ENCODE measurements at regions not wholly inside any gene's neighbourhood (a gene's known extent, or its start where the extent isn't known, plus 50 kb on each side); places are given as distances from the start of the nearest gene placed in this dataset.

- Mint-ChIP-seq H3K4me1 (ENCODE audit: low read depth) (no peaks in the 10 kb centered on the region), H3K27me3 (peaks cover 10% of the 10 kb centered on the region), H3K27ac (no peak overlapping the region), H3K36me3 (ENCODE audit: low read depth) (no peaks in the 10 kb centered on the region), H3K9me3 (no peaks in the 10 kb centered on the region), H3K4me3 (no peak overlapping the region)
- intact Hi-C loops (cut with micrococcal nuclease): no loop called here
Observed at GRCh38 chr5:168023191-168023590, 268.3 kb upstream of the WWC1 start.

DNA sequence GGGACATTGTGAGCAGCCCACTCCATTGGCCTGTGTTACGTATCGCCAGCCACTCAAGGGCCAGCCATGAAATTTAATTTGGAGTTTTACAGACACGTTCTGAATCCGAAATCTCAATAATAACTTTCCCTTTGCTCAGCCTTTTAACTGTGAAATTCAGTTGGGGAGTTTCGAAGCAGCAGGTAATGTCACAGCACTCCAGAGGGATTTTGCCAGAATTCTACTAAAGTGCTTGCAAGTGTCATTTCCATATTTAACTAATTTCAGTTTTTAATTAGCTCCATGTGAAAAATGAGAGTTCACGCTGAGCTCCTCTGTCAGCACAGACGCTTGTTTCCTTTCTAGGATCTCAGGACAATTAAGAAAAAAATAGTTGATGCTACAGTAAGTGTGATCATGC lies 267.1 kb upstream of the WWC1 start:
- Mint-ChIP-seq H3K27me3 (peaks cover 9% of the 10 kb centered on the region), H3K9me3 (no peaks in the 10 kb centered on the region), H3K36me3 (ENCODE audit: low read depth) (no peaks in the 10 kb centered on the region), H3K27ac (no peak overlapping the region), H3K4me1 (ENCODE audit: low read depth) (no peaks in the 10 kb centered on the region), H3K4me3 (no peak overlapping the region)
- intact Hi-C loops (cut with micrococcal nuclease): no loop called here

DNA sequence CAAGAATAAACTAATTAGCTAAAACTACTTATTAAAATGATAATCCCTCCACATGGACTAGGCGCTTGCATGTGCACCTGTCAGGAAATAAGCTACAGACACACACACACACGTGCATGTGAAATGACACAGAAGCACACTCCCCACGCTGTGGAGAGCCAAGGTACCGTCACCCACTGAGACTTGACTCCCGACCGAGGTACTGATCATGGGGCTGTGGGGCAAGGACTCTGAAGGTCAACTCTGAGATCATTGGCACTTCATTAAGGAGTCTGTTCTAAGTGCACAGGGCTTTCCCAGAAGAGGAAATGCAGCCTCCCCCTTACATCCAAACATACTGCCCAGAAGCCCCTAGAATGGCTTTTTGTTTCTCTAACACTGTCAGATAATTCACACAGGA lies 264.4 kb upstream of the WWC1 start:
- H3K27me3 Mint-ChIP-seq: peaks cover 2% of the 10 kb centered on the region
- no peak overlapping the region for H3K27ac Mint-ChIP-seq
- intact Hi-C loops (cut with micrococcal nuclease): no loop called here
- no peaks in the 10 kb centered on the region for H3K9me3 Mint-ChIP-seq
- no peaks in the 10 kb centered on the region for H3K4me1 Mint-ChIP-seq (ENCODE audit: low read depth)
- no peaks in the 10 kb centered on the region for H3K36me3 Mint-ChIP-seq (ENCODE audit: low read depth)
- H3K4me3 Mint-ChIP-seq: no peak overlapping the region

DNA sequence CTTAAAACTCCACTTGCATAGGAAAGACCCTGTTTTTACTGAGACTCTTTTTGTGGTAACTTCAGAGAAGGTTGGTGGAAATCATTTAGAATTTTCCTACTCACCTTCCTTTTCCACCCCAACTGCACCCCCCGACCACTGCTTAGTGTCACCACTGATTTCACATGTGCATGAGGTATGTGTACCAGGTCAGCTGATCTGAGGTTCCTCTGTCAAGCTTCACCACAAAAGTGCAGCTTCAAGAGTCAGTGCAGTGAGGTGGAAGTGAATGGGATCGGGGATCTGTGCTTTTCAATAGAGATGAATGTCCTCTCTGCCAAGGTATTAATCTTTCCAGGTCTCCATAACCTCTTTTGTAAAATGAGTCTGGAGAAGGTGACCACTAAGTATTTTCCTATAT lies 260.5 kb upstream of the WWC1 start:
- intact Hi-C loops (cut with micrococcal nuclease): no loop called here
- no peak overlapping the region for H3K27ac Mint-ChIP-seq
- H3K4me3 Mint-ChIP-seq: no peak overlapping the region
- H3K9me3 Mint-ChIP-seq: no peaks in the 10 kb centered on the region
- no peaks in the 10 kb centered on the region for H3K4me1 Mint-ChIP-seq (ENCODE audit: low read depth)
- peaks cover 2% of the 10 kb centered on the region for H3K27me3 Mint-ChIP-seq
- H3K36me3 Mint-ChIP-seq (ENCODE audit: low read depth): no peaks in the 10 kb centered on the region

GRCh38 chr5:168031614-168032013 lies 259.8 kb upstream of the WWC1 start:
- Mint-ChIP-seq H3K36me3 (ENCODE audit: low read depth) (no peaks in the 10 kb centered on the region), H3K27ac (no peak overlapping the region), H3K4me1 (ENCODE audit: low read depth) (no peaks in the 10 kb centered on the region), H3K4me3 (no peak overlapping the region), H3K9me3 (no peaks in the 10 kb centered on the region), H3K27me3 (peaks cover 2% of the 10 kb centered on the region)
- intact Hi-C loops (cut with micrococcal nuclease): no loop called here

DNA sequence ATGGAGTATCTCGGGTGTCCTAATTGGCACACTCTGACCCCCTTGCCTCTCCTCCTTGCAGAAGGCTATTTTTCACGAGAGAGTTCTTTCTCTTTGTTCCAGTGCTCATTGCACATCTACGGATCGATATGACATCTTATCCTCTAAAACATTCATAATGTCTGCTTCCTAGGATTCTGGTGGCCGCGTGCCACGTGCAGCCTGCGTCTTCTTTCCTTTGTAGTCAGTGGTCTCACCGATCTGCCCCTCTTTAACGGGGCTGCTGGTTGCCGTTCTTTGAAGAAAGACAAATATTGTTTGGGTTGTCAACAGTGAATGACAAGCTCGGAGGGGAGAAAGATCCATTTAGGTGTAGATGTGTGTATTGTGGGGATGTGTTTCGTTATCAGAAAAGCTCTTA lies 252.4 kb upstream of the WWC1 start:
- intact Hi-C loops (cut with micrococcal nuclease): no loop called here
- Mint-ChIP-seq H3K27me3 (no peaks in the 10 kb centered on the region), H3K36me3 (ENCODE audit: low read depth) (no peaks in the 10 kb centered on the region)

DNA sequence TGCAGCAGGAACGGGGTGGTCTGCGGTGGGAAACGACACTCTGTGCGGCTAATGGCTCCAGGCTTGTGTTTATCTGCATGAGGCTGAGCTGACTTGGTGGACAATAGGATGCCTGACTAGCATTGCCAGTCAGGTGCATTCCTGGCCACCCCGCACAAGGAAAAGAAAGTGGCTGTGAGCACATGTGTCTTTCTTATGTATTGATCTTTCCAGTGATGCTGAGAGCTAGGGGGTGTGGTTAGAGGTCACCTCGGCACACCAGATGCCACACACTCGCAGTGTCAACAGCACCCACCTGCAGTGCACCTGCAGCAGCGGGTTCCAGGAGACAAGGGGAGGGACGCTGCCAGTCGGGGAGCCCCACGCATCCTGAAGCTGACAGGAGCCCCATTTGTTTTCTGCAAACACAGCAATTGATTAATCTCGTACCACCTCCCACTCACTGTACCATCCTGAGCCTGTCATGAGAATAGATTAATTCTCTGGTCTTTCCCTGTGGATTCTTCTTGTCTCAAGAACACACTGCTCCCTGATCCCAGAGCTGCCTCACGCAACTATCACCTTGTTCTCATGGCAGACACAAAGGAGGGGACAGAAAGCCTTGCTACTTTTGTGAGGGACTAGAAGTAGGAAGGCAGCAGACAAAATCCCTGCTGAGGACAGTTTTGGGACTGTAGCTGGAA lies 251.7 kb upstream of the WWC1 start:
- H3K36me3 Mint-ChIP-seq (ENCODE audit: low read depth): no peaks in the 10 kb centered on the region
- intact Hi-C loops (cut with micrococcal nuclease): no loop called here
- no peaks in the 10 kb centered on the region for H3K9me3 Mint-ChIP-seq
- no peaks in the 10 kb centered on the region for H3K4me1 Mint-ChIP-seq (ENCODE audit: low read depth)
- no peaks in the 10 kb centered on the region for H3K27me3 Mint-ChIP-seq
- H3K27ac Mint-ChIP-seq: no peak overlapping the region
- H3K4me3 Mint-ChIP-seq: no peak overlapping the region

More for the DNA sequence above, 252.4 kb upstream of the WWC1 start:
- Mint-ChIP-seq H3K4me3 (no peak overlapping the region), H3K4me1 (ENCODE audit: low read depth) (no peaks in the 10 kb centered on the region), H3K27ac (no peak overlapping the region), H3K9me3 (no peaks in the 10 kb centered on the region)

DNA sequence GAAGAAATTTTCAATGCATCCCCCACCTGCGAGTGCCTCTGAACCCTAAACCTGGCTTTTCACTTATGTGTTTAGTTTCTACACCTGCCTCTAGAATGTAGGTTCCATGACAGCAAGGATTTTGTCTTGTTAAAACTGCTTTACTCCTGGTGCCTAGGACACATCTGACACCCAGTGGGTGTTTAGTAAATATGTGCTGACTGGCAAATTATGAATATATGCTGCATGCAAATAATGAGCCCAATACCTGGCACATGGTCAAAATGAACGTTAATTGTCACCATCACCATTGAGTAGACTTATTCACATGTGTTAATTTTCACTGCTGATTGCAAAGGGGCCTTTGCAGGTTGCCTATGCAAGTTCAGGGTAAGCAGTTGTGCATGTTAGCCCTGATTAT lies 249.9 kb upstream of the WWC1 start:
- H3K4me1 Mint-ChIP-seq (ENCODE audit: low read depth): no peaks in the 10 kb centered on the region
- intact Hi-C loops (cut with micrococcal nuclease): no loop called here
- H3K4me3 Mint-ChIP-seq: no peak overlapping the region
- no peaks in the 10 kb centered on the region for H3K36me3 Mint-ChIP-seq (ENCODE audit: low read depth)
- H3K9me3 Mint-ChIP-seq: no peaks in the 10 kb centered on the region
- H3K27me3 Mint-ChIP-seq: no peaks in the 10 kb centered on the region
- no peak overlapping the region for H3K27ac Mint-ChIP-seq

- intact Hi-C loops (cut with micrococcal nuclease): no loop called here
Observed at GRCh38 chr5:168042284-168043068, 249.0 kb upstream of the WWC1 start.

DNA sequence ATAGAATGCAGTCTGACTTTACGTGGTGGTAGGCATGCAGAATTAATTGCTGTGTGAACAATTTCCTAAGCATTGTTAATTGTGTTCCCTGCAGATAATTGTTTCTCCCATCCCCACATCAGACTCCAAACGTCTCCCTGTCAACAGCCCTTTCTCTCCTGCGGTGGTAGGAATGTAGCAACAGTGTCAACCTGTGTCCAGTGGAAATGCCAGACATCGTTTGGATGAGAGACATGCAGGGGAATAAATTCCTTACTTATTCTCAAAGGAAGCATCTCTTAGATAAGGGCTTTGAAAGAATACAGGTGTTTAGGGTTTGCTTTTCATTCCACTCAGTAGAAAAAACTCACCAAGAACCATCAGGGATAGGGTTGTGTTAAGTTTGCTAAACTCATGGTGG lies 245.3 kb upstream of the WWC1 start:
- Mint-ChIP-seq H3K4me1 (ENCODE audit: low read depth) (no peaks in the 10 kb centered on the region), H3K9me3 (no peaks in the 10 kb centered on the region), H3K4me3 (no peak overlapping the region), H3K27ac (no peak overlapping the region), H3K27me3 (peaks cover 3% of the 10 kb centered on the region), H3K36me3 (ENCODE audit: low read depth) (no peaks in the 10 kb centered on the region)
- intact Hi-C loops (cut with micrococcal nuclease): no loop called here

More at GRCh38 chr5:168042284-168043068, 249.0 kb upstream of the WWC1 start:
- H3K4me1 Mint-ChIP-seq (ENCODE audit: low read depth): no peaks in the 10 kb centered on the region
- H3K36me3 Mint-ChIP-seq (ENCODE audit: low read depth): no peaks in the 10 kb centered on the region
- H3K4me3 Mint-ChIP-seq: no peak overlapping the region
- H3K27ac Mint-ChIP-seq: no peak overlapping the region
- no peaks in the 10 kb centered on the region for H3K27me3 Mint-ChIP-seq
- H3K9me3 Mint-ChIP-seq: no peaks in the 10 kb centered on the region

DNA sequence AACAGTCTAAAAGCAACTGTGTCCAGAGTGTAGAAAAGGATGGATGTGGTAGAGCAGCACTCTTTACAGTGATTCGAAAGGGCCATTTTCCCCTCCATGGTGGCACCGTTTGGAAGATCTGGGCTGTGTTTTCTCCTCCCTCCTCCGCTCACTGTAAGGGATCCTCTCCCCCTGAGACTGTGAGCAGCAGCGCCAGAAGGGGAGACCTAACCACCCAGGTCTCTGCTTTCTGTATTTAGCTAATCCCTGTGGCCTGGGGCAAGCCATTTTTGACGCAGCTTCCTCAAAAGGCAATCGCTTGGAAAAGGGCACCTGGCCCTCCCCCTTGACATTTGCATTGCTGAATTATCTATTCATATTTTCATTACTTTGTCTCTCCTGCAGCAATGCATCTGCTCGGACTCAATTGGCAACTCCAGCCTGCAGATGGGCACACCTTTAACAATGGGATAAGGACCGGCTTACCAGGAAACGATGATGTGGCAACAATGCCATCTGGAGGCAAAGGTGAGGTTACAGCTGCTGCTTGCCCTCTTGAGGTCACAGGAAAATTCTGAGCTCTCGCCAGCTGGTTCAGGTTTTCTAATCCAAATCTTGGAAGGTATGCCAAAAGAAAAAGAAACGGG lies 244.3 kb upstream of the WWC1 start:
- Mint-ChIP-seq H3K27me3 (peaks cover 3% of the 10 kb centered on the region), H3K9me3 (no peaks in the 10 kb centered on the region), H3K4me1 (ENCODE audit: low read depth) (no peaks in the 10 kb centered on the region), H3K36me3 (ENCODE audit: low read depth) (no peaks in the 10 kb centered on the region), H3K27ac (no peak overlapping the region), H3K4me3 (no peak overlapping the region)
- intact Hi-C loops (cut with micrococcal nuclease): loop anchor here (1.0 kb wide), 1 partner anchor 324 kb away; no protein-coding TSS in a partner anchor

GRCh38 chr5:168047669-168048111 lies 243.8 kb upstream of the WWC1 start:
- Mint-ChIP-seq H3K36me3 (ENCODE audit: low read depth) (no peaks in the 10 kb centered on the region), H3K4me1 (ENCODE audit: low read depth) (no peaks in the 10 kb centered on the region), H3K9me3 (no peaks in the 10 kb centered on the region), H3K27me3 (peaks cover 3% of the 10 kb centered on the region), H3K27ac (no peak overlapping the region), H3K4me3 (no peak overlapping the region)
- intact Hi-C loops (cut with micrococcal nuclease): loop anchor here (1.0 kb wide), 1 partner anchor 324 kb away; no protein-coding TSS in a partner anchor

- Mint-ChIP-seq H3K27me3 (peaks cover 3% of the 10 kb centered on the region), H3K27ac (no peak overlapping the region), H3K4me1 (ENCODE audit: low read depth) (no peaks in the 10 kb centered on the region), H3K9me3 (no peaks in the 10 kb centered on the region), H3K4me3 (no peak overlapping the region), H3K36me3 (ENCODE audit: low read depth) (no peaks in the 10 kb centered on the region)
- intact Hi-C loops (cut with micrococcal nuclease): no loop called here
Observed at GRCh38 chr5:168048486-168048885, 243.0 kb upstream of the WWC1 start.

- Mint-ChIP-seq H3K4me1 (ENCODE audit: low read depth) (no peaks in the 10 kb centered on the region), H3K4me3 (no peak overlapping the region), H3K27me3 (peaks cover 2% of the 10 kb centered on the region), H3K9me3 (no peaks in the 10 kb centered on the region), H3K27ac (no peak overlapping the region), H3K36me3 (ENCODE audit: low read depth) (no peaks in the 10 kb centered on the region)
- intact Hi-C loops (cut with micrococcal nuclease): no loop called here
Observed at GRCh38 chr5:168052686-168053085, 238.8 kb upstream of the WWC1 start.

Measured in dendritic cell treated with granulocyte-macrophage colony-stimulating factor and Interleukin-4, amounts not matched to agents 40 ng/mL and 50 ng/mL, for 4 days (primary cell).